ENCODE measurements at regions not wholly inside any gene's neighbourhood (a gene's known extent, or its start where the extent isn't known, plus 50 kb on each side); places are given as distances from the start of the nearest gene placed in this dataset.

- DNase-seq (ENCODE audit: low spot score, unreplicated experiment) = no peak
- Mint-ChIP-seq H3K27ac (no peak overlapping the region), H3K27me3 (peaks cover 5% of the 10 kb centered on the region), H3K4me3 (ENCODE audit: low read depth) (no peak overlapping the region), H3K4me1 (ENCODE audit: low read depth) (peaks cover 2% of the 10 kb centered on the region), H3K36me3 (ENCODE audit: insufficient read depth) (no peaks in the 10 kb centered on the region), H3K9me3 (ENCODE audit: low read depth) (peaks cover 4% of the 10 kb centered on the region)
- no peak for TF ChIP-seq CTCF (IDR thresholded peaks at IDR 0.05; ENCODE audit: unreplicated experiment)
These were observed 165.0 kb downstream of the RBM46 start for GRCh38 chr4:154946113-154946512.

- Mint-ChIP-seq H3K4me1 (ENCODE audit: low read depth) (peaks cover 4% of the 10 kb centered on the region), H3K9me3 (ENCODE audit: low read depth) (peaks cover 10% of the 10 kb centered on the region), H3K36me3 (ENCODE audit: insufficient read depth) (no peaks in the 10 kb centered on the region), H3K27me3 (no peaks in the 10 kb centered on the region), H3K27ac (no peak overlapping the region), H3K4me3 (ENCODE audit: low read depth) (no peak overlapping the region)
- no peak for TF ChIP-seq CTCF (IDR thresholded peaks at IDR 0.05; ENCODE audit: unreplicated experiment)
- DNase-seq (ENCODE audit: low spot score, unreplicated experiment) = no peak
These were observed 172.6 kb downstream of the RBM46 start for GRCh38 chr4:154953691-154954090.

- no peaks in the 10 kb centered on the region for H3K36me3 Mint-ChIP-seq (ENCODE audit: insufficient read depth)
- peaks cover 10% of the 10 kb centered on the region for H3K9me3 Mint-ChIP-seq (ENCODE audit: low read depth)
- H3K27ac Mint-ChIP-seq = no peak overlapping the region
- H3K4me3 Mint-ChIP-seq (ENCODE audit: low read depth) = no peak overlapping the region
- no peak for TF ChIP-seq CTCF (IDR thresholded peaks at IDR 0.05; ENCODE audit: unreplicated experiment)
- peaks cover 4% of the 10 kb centered on the region for H3K4me1 Mint-ChIP-seq (ENCODE audit: low read depth)
- DNase-seq (ENCODE audit: low spot score, unreplicated experiment) = no peak
- no peaks in the 10 kb centered on the region for H3K27me3 Mint-ChIP-seq
These were observed 173.0 kb downstream of the RBM46 start for GRCh38 chr4:154954117-154954516.

GRCh38 chr4:154958121-154958520 is 177.0 kb downstream of the RBM46 start:
- peaks cover 4% of the 10 kb centered on the region for H3K4me1 Mint-ChIP-seq (ENCODE audit: low read depth)
- H3K9me3 Mint-ChIP-seq (ENCODE audit: low read depth) = no peaks in the 10 kb centered on the region
- no peaks in the 10 kb centered on the region for H3K36me3 Mint-ChIP-seq (ENCODE audit: insufficient read depth)
- H3K27me3 Mint-ChIP-seq = no peaks in the 10 kb centered on the region
- no peak overlapping the region for H3K27ac Mint-ChIP-seq
- no peak for TF ChIP-seq CTCF (IDR thresholded peaks at IDR 0.05; ENCODE audit: unreplicated experiment)
- DNase-seq (ENCODE audit: low spot score, unreplicated experiment) = no peak
- no peak overlapping the region for H3K4me3 Mint-ChIP-seq (ENCODE audit: low read depth)

GRCh38 chr4:154958621-154959358 is 177.7 kb downstream of the RBM46 start:
- Mint-ChIP-seq H3K4me1 (ENCODE audit: low read depth) (peaks cover 4% of the 10 kb centered on the region), H3K4me3 (ENCODE audit: low read depth) (no peak overlapping the region), H3K27ac (no peak overlapping the region), H3K36me3 (ENCODE audit: insufficient read depth) (no peaks in the 10 kb centered on the region), H3K27me3 (no peaks in the 10 kb centered on the region), H3K9me3 (ENCODE audit: low read depth) (no peaks in the 10 kb centered on the region)
- DNase-seq (ENCODE audit: low spot score, unreplicated experiment) = no peak
- TF ChIP-seq CTCF (IDR thresholded peaks at IDR 0.05; ENCODE audit: unreplicated experiment) = no peak

All from progenitor cell of endocrine pancreas (in vitro differentiated cells).